NCI-H128 (cell line): ENCODE measurements at regions not wholly inside any gene's neighbourhood (a gene's known extent, or its start where the extent isn't known, plus 50 kb on each side); places are given as distances from the start of the nearest gene placed in this dataset.

Experiments
- DNase-seq: peaks from one replicate; lab custom pipeline; 2025; ENCODE audit not compliant: unreplicated experiment; lab: John Stamatoyannopoulos, UW

DNA sequence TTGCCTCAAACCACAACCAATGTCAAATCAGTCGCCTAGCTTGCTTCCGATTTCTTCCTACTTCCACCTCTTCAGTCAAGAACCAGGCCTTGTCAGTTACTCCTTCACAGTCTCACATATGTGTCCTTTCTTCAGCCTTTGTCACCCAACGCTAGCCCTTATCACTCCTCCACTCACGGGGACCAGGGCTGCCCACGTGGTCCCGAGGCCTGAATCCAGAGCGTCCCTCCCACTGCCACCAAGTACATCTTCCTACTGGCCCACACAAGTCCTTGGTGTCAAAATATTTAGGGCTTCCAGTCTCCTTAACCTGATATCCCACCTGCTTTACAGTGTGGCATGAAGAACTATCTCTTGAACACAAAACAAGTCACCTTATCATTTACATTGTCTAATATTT lies 119.1 kb upstream of the SPRED2 start:
- no peak for DNase-seq

DNA sequence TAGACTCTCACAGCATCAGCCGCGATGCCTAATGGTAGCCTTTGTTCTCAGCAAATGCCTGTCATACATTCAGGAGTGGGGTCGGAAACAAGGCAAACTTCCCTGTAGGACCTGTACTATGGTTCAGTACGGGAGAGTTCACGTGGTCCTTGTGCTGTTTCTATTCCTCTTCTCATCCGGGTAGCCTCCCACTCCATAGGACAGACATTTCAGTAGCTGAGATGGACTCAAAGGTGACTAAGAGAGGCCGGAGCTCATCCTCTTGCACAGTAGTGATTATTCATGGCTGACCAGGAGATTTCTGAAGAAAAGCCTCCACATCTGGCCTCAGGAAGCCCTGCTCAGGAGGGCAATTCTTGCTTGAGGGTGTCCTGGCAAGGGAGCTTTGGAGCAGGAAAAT lies 117.8 kb upstream of the SPRED2 start:
- DNase-seq: no peak

- no peak for DNase-seq
These were observed 117.2 kb upstream of the SPRED2 start for GRCh38 chr2:65549631-65550030.

GRCh38 chr2:65549257-65549627 lies 116.8 kb upstream of the SPRED2 start:
- DNase-seq: no peak

DNA sequence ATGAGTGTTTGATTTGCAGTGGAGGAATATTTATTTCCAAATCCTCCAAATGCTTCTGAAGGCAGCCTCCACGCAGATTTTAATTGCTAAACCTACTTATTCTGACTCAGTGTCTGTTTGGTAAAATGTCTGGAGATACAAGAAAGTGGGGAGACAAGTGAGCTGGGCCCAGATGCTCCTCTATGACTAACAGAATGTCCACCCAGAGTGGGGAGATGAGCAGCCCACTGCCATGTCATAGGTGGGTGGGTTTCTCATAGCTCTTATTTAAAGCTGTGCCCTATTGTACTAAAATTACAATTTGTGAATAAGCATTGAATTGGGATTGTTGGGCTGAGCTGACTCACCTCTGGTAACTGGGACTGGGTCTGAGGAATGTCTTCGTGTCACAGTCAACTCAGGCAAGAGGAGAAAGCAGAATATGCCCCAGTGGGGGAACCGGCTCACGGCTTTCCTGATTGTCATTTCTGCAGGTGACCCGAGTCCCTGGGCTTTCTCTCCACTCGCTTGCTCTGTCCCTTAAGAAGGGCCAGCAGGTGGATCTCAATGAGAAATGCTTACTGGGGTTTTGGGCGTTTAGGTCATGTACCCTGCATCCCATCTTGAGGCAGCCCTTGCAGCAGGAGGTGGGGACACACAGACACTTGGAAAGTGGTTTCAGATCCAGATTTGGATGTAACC lies 116.3 kb upstream of the SPRED2 start:
- DNase-seq: no peak

- DNase-seq: no peak
These were observed 115.7 kb upstream of the SPRED2 start for GRCh38 chr2:65548064-65548463.

DNA sequence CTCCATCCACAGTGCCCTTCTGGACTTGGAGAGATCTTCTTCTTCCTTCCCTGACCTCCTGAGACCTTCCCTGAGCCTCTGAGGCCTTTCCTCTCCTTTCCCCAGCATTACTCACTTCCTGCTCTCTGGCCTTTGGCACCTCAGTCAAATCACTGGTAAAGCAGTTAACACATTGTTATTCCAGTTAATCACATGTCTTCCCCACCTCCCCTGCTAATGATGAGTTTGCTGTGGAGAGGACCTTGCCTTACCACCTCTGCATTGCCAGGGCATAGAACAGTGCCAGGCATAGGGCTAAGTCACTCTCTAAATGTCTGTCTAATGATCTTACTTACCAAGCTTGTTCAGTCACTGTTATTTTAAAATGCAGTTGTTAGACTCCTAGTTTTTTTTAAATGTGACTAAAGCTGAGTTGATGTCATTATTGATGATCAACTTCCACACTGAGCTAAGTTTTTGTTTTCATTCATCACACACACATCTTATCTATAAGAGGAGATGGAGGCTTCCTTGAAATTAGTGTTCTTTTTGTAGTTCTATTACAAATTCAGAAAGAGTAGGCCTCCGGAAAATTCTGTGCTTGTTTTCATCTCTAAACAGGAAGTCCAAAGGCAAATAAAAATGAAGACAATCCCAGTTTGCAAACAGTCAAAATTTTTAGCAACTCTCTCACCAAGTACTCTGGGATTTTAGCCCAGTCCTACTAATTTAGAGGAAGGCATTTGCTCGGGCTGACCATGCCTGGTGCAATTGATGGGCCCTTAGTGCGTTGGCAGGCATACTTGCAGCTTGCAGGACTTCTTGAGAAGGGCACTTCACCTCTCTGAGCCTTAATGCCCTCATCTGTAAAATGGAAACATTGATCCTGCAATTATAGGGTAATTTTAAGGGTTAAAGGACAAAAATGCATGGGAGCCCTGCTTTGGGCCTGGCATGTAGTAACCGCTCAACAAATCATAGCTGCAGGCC lies 113.7 kb upstream of the SPRED2 start:
- no peak for DNase-seq

DNA sequence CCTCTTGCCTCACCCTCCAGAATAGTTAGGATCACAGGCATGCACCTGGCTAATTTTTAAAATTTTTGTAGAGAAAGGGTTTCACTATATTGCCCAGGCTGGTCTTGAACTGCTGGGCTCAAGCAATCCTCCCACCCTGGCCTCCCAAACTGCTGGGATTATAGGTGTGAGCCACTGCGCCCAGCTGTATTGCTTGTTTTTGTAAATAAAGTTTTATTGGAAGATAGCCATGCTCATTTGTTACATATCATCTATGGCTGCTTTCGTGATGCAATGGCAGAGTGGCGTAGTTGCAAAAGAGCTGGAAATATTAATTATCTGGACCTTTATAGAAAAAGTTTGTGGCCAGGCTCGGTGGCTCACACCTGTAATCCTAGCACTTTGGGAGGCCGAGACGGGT lies 109.4 kb upstream of the SPRED2 start:
- no peak for DNase-seq

GRCh38 chr2:65539633-65540032 lies 107.2 kb upstream of the SPRED2 start:
- no peak for DNase-seq

DNA sequence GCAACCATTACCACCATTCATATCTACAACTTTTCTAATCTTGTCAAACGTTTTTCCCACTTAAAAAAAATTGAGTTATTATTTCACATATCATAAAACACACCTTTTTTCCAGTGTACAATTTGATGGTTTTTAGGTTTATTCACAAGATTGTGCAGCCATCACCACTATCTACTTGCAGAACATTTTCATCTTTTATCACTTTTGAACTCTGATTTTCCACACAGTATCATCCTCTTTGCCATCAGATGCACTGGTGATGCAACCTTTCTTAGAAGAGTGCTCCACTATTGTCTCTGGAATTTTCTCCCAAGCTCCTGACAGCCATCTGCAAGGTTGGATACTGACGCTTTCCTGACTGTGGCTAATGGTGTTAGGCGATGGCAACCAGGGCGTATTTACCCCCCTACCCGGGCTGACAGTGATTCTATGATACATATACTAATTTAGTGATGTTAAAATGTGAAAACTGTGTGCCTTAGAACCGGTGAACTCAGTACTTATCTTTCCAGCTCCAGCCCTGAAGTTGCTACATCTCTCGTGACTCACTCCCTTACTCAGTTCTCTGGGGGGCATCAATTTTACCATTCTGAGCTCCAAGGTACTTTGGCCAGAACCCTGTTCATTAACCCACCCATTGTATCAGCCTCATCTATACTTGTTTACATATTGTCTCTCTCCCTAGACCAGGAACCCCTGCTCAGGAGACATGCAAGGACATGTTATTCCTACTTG lies 105.4 kb upstream of the SPRED2 start:
- no peak for DNase-seq

GRCh38 chr2:65536596-65536995 lies 104.2 kb upstream of the SPRED2 start:
- DNase-seq: no peak

DNA sequence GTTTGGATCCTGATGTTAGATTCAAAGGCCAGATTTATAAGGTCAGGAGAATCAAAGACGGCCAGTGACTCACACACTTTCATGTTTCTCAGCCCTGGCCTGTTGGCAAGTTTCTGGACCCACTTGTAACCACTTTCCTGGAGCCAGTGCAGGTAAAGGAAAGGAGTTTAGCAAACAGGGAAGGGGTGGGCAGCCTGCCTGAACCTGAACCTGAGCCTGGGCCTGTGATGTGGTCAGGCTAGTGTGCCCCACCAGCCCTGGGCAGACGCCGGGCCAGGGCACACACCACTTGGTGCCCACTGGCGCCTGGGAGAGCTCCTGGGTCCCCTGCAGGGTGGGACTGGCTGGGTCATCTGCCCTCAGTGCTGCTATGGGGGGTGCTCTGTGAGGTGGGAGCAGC lies 100.5 kb upstream of the SPRED2 start:
- DNase-seq: no peak

DNA sequence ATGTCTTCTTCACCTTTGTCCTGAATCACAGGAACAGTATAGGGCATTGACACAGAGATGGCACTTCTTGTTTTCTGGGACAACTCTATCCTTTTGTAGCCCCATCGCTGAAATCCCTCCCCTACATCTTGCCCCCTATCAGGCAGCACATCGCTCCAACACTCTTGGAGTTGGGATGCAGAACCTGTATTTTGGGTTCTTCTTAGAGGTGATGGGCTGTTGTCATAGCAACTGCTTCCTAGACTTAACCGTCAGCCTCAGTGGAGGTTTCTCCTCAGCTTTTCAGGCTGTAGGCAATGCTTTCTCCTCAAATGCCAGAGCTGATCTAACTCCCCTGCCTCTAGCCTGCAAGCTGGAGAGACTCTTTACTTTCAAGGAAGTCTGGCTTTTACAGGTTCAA lies 99.9 kb upstream of the SPRED2 start:
- no peak for DNase-seq

DNA sequence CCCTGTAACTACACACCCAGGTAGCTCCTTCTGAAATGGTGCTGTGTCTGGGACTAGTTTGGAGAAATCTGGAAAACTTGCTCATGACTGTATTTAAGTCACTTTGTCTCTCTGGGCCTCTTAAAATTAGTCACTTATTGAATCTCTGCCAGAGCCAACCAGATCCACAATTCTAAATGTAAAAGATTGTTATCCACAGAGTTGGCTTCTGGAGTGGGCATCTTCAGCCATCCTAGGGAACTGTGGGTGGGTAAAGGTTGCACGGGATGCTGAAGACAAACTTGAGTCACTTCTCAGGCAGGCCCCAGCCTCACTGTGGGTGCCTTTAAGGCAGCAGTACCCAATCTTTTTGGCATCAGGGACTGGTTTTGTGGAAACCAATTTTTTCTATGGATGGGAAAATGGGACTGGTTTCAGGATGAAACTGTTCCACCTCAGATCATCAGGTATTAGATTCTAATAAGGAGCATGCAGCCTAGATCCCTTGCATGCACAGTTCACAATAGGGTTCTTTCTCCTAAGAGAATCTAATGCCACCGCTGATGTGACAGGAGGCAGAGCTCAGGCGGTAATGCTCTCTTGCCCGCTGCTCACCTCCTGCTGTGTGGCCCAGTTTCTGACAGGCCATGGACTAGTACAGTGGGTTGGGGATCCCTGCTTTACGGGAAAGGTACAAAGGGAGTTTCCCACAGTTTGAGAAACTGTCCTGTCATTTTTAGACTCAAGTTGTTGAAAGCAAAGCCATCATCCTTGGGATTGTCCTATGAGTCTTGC lies 98.3 kb upstream of the SPRED2 start:
- no peak for DNase-seq

- DNase-seq: no peak
These were observed 97.0 kb upstream of the SPRED2 start for GRCh38 chr2:65529419-65529818.

DNA sequence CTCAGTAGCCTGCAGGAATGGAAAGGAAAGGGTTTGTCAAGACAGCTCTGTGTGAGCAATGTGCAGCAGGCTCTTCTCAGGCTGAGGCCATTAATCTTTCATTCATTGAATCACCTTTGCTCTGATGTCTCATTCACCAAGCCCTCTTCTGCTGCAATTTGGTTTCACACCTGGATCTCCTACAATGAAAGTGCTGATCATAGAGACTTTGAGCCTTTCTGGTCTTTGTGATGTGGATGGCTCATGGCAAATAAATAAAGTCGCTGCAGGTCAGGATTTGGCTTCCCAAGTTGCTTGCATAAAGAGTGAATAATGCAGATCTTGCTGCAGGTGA lies 95.8 kb upstream of the SPRED2 start:
- DNase-seq: no peak

DNA sequence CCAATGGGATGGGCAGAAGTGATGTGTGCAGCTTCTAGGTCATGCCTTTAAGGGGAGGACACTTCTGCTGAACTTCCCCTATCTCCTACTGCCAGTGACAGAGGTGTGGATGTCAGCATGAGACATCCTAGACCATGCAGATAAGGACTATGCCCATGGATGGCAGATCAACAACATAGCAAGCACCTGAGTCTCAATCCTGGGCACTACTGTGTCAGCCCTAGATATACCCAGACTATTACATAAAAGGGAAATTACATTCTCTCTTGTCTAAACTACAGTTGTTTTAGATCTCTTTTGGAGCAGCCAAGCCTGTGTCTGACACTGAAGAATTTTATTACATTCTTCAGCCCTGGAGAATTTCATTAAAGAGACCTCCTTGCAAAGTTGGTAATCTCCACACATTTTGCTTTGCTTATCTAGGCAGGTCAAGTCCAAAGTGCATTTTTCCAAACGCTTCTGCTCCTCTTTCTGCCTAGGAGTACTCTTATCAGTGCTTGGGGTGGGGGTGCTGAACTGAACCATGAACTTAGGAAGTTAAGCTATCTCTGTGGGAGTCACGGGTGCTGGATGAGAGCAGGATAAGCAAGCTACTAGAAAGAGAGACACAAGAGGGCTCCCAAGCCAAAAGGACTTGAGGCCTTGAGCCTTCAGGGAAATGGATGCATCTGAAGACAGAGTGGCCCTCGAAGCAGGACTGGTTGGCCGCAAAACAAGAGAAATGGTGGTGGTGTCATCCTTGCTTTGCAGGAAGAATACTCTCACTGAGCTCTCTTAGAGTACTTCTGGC lies 95.2 kb upstream of the SPRED2 start:
- no peak for DNase-seq

GRCh38 chr2:65525616-65526231 lies 93.3 kb upstream of the SPRED2 start:
- DNase-seq: no peak

GRCh38 chr2:65522922-65523321 lies 90.5 kb upstream of the SPRED2 start:
- DNase-seq: no peak

DNA sequence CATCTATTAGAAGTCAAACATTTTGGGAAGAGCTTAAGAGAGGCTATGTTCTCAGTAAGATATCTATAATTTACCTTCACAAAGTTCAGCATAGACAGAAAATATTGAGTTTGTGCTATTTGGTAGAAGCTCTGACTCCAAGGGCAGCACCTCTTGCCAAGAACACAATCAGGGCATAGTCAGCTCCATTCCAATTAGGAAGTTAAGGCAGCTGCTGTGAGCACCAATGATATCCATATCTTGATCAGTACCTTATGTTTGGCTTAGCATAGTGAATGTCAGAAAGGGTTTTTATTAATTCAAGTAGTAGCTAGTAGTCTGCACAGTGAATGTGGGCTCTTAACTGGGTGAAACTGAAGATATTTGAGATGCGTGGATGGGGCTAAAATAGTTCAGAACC lies 86.4 kb upstream of the SPRED2 start:
- DNase-seq: no peak
